Neuronal stem cell (in vitro differentiated cells): ENCODE measurements at regions not wholly inside any gene's neighbourhood (a gene's known extent, or its start where the extent isn't known, plus 50 kb on each side); places are given as distances from the start of the nearest gene placed in this dataset.
"Not testable (repeated sequence)": the region's sequence is repeated elsewhere in the genome, so short reads cannot be mapped to it uniquely, and the experiment has no call there.

ENCODE experiments used
- DNase-seq: peaks from one replicate; pipeline ENCODE4 v3.0.0-alpha.2; 2013; ENCODE audit warnings: low spot score
- H2AFZ ChIP-seq: one replicate; pipeline ENCODE4 v1.6.1; 2013; ENCODE audit warnings: mild to moderate bottlenecking, low read length, inconsistent platforms
- H2AK5ac ChIP-seq: 2 replicates; pipeline ENCODE4 v1.6.1; 2013; ENCODE audit warnings: low read depth, mild to moderate bottlenecking, inconsistent platforms, low read length, moderate library complexity, mixed read lengths
- H2BK120ac ChIP-seq: 2 replicates; pipeline ENCODE4 v1.6.1; 2013; ENCODE audit warnings: low read depth, mild to moderate bottlenecking, inconsistent platforms, low read length, moderate library complexity, mixed read lengths
- H2BK12ac ChIP-seq: one replicate; pipeline ENCODE4 v1.6.1; 2013; ENCODE audit warnings: low read length, inconsistent platforms
- H2BK15ac ChIP-seq: 2 replicates; pipeline ENCODE4 v1.6.1; 2013; ENCODE audit warnings: mild to moderate bottlenecking, low read length, inconsistent platforms, mixed read lengths
- H2BK5ac ChIP-seq: one replicate; pipeline ENCODE4 v1.6.1; 2013; ENCODE audit warnings: inconsistent platforms, mild to moderate bottlenecking, low read length, moderate library complexity
- H3K14ac ChIP-seq: one replicate; pipeline ENCODE4 v1.6.1; 2013; ENCODE audit warnings: low read length, inconsistent platforms
- H3K18ac ChIP-seq: 2 replicates; pipeline ENCODE4 v1.6.1; 2013; ENCODE audit warnings: low read length, inconsistent platforms
- H3K23ac ChIP-seq: 2 replicates; pipeline ENCODE4 v1.6.1; 2013; ENCODE audit warnings: low read depth, mild to moderate bottlenecking, mixed read lengths, low read length, inconsistent platforms; ENCODE audit not compliant: poor library complexity
- H3K27ac ChIP-seq: replicated peaks from 3 replicates; pipeline ENCODE4 v1.5.1; 2013; ENCODE audit warnings: low read length, inconsistent platforms
- H3K27me3 ChIP-seq, 3 experiments: 2 replicates each; pipeline ENCODE4 v1.6.1; 2013; ENCODE audit warnings: low read length in 3 of 3, mild to moderate bottlenecking in 2 of 3, inconsistent platforms in 1 of 3, low read depth in 1 of 3, mixed read lengths in 1 of 3, moderate library complexity in 1 of 3; ENCODE audit not compliant: control insufficient read depth in 3 of 3, insufficient read depth in 3 of 3
- H3K36me3 ChIP-seq, 2 donors: replicated peaks in 1 of 2; 2 replicates each; pipeline ENCODE4 v1.6.1; 2013; ENCODE audit warnings: low read length in 2 of 2; ENCODE audit not compliant: control insufficient read depth in 2 of 2, insufficient read depth in 2 of 2
- H3K4ac ChIP-seq: 2 replicates; pipeline ENCODE4 v1.6.1; 2013; ENCODE audit warnings: inconsistent platforms, mild to moderate bottlenecking, low read length, moderate library complexity
- H3K4me1 ChIP-seq, 2 donors: 1 replicate in 1 of 2; 2 replicates in 1 of 2; pipeline ENCODE4 v1.6.1; 2013; ENCODE audit warnings: low read length in 2 of 2, low read depth in 1 of 2; ENCODE audit not compliant: control insufficient read depth in 2 of 2, insufficient read depth in 1 of 2
- H3K4me2 ChIP-seq: one replicate; pipeline ENCODE4 v1.6.1; 2013; ENCODE audit warnings: mild to moderate bottlenecking, low read length, inconsistent platforms; ENCODE audit not compliant: insufficient read depth, poor library complexity, severe bottlenecking
- H3K4me3 ChIP-seq, 2 donors: 2 replicates each; pipeline ENCODE4 v1.5.1; 2013; ENCODE audit warnings: low read length in 2 of 2, mild to moderate bottlenecking in 2 of 2, inconsistent platforms in 1 of 2, moderate library complexity in 1 of 2
- H3K79me1 ChIP-seq: one replicate; pipeline ENCODE4 v1.6.1; 2013; ENCODE audit warnings: low read depth, mild to moderate bottlenecking, inconsistent platforms, low read length, moderate library complexity
- H3K9ac ChIP-seq: one replicate; pipeline ENCODE4 v1.6.1; 2013; ENCODE audit warnings: mild to moderate bottlenecking, low read depth, low read length, inconsistent platforms; ENCODE audit not compliant: poor library complexity
- H3K9me3 ChIP-seq, 2 donors: replicated peaks in 1 of 2; 2 replicates each; pipeline versions ENCODE3 to v1.6.1; 2013; ENCODE audit warnings: low read length in 2 of 2, mild to moderate bottlenecking in 2 of 2, inconsistent platforms in 1 of 2, low read depth in 1 of 2, mixed read lengths in 1 of 2, moderate library complexity in 1 of 2; ENCODE audit not compliant: control insufficient read depth in 2 of 2, insufficient read depth in 1 of 2
- H4K8ac ChIP-seq: one replicate; pipeline ENCODE4 v1.6.1; 2013; ENCODE audit warnings: low read depth, mild to moderate bottlenecking, inconsistent platforms, low read length, moderate library complexity
- H4K91ac ChIP-seq: one replicate; pipeline ENCODE4 v1.6.1; 2013; ENCODE audit warnings: low read length, low read depth, mild to moderate bottlenecking, inconsistent platforms; ENCODE audit not compliant: poor library complexity
- WGBS, 2 donors: extraction: QIAGEN DNeasy Blood & Tissue Kit; methylation state at CpG; one replicate each; pipeline ENCODE4 v1.1.7; 2013; ENCODE audit warnings: missing lambda C conversion rate in 2 of 2, mixed read lengths in 1 of 2; ENCODE audit not compliant: insufficient read length in 2 of 2, insufficient replicate concordance in 1 of 2; ENCODE audit errors: extremely low coverage in 2 of 2; 5-methylcytosine and 5-hydroxymethylcytosine counted together

DNA sequence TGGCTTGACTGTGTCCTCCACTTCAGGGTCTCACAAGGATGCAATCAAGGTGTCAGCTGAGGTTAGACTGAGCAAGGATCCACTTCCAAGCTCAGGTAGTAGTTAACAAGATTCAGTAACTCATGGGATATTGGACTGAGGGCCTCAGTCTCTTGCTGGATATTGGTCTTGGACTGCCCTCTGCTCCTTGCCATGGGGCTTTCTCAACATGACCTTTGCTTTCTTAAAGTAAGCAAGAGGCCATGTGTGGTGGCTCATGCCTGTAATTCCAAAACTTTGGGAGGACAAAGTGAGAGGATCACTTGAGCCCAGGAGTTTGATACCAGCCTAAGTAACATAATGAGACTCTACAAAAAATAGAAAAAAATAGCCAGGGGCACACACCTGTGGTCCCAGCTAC lies 231.3 kb upstream of the AMIGO2 start:
- Histone ChIP-seq H2AFZ (no peak overlapping the region), H3K4me2 (no peak overlapping the region), H3K4me3 (no peak overlapping the region), H3K36me3 (no peaks in the 10 kb centered on the region), H4K8ac (no peak overlapping the region), H3K18ac (no peak overlapping the region), H3K14ac (no peak overlapping the region), H3K4me1 (no peaks in the 10 kb centered on the region), H3K4ac (no peak overlapping the region), H3K9me3 (no peaks in the 10 kb centered on the region), H3K27ac (no peak overlapping the region), H2BK120ac (no peak overlapping the region), H3K27me3 (no peaks in the 10 kb centered on the region), H4K91ac (no peak overlapping the region), H2BK15ac (no peak overlapping the region), H2BK12ac (no peak overlapping the region), H3K9ac (no peak overlapping the region), H2BK5ac (no peak overlapping the region), H3K23ac (no peak overlapping the region), H2AK5ac (no peak overlapping the region), H3K79me1 (no peaks in the 10 kb centered on the region)
- no peak for DNase-seq

DNA sequence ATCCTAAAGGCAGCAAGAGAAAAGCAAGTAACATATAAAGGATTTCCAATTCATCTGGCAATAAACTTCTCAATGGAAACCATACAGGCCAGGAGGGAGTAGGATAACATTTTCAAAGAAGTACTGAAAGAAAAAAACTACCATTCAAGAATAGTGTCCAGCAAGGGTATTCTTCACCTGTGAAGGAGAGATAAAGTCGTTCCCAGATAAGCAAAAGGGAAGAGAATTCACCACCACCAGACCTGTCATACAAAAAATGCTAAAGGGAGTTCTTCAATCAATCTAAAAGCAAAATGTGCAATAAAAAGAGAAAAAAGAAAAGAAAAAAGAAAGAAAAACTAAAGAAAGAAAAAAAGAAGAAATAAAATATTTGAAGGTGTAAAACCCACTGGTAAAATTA lies 228.9 kb upstream of the AMIGO2 start:
- Histone ChIP-seq H3K79me1 (no peaks in the 10 kb centered on the region), H2AK5ac (no peak overlapping the region), H4K8ac (no peak overlapping the region), H3K4me1 (no peaks in the 10 kb centered on the region), H3K14ac (no peak overlapping the region), H2AFZ (no peak overlapping the region), H2BK12ac (no peak overlapping the region), H3K4ac (no peak overlapping the region), H2BK5ac (no peak overlapping the region), H3K18ac (no peak overlapping the region), H2BK120ac (no peak overlapping the region), H3K27ac (no peak overlapping the region), H3K23ac (no peak overlapping the region), H2BK15ac (no peak overlapping the region), H3K4me2 (no peak overlapping the region), H3K4me3 (no peak overlapping the region), H4K91ac (no peak overlapping the region), H3K36me3 (no peaks in the 10 kb centered on the region), H3K9ac (no peak overlapping the region), H3K27me3 (no peaks in the 10 kb centered on the region), H3K9me3 (no peaks in the 10 kb centered on the region)
- no CpG with 5 or more reads among the region's 1 CpG for WGBS, 2 donors
- no peak for DNase-seq

DNA sequence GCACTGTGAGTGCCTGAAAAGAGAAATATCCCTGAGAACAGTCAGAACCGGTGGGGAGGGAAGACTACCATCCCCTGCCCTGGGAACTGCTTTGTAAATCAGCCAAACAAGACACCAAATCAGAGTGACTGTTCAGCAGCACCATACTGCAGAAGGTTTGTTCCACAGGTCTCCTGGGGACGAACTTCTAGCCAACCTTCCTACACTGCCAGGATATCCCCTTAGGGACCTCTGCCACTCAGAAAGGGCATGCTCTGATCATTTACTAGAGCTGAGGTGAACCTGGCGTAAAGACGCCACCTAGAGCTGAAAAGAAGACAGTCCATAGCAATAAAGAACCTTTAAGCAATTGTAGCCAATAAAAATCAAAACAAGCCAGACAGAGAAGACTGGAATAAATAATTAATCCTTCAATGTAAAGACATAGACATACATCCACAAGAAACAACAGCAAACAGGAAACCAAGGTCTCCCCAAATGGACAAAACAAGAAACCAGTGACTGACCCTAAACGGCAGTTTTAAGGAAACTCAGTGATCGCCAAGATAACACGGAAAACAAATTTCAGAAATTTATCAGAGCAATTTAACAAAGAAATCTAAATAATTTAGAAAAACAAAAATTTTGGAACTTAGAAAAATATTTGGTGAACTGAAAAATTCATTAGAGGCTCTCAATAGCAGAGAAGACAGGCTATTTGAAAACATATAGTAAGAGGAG lies 228.1 kb upstream of the AMIGO2 start:
- H4K8ac ChIP-seq = no peak overlapping the region
- WGBS, 2 donors = no CpG with 5 or more reads among the region's 7 CpGs
- no peak overlapping the region for H2BK5ac ChIP-seq
- DNase-seq = peak; percentile 11
- H3K9ac ChIP-seq = no peak overlapping the region
- H3K4ac ChIP-seq = no peak overlapping the region
- no peak overlapping the region for H2AFZ ChIP-seq
- no peaks in the 10 kb centered on the region for H3K9me3 ChIP-seq
- no peaks in the 10 kb centered on the region for H3K79me1 ChIP-seq
- H3K27me3 ChIP-seq = no peaks in the 10 kb centered on the region
- H2BK12ac ChIP-seq = no peak overlapping the region
- H3K18ac ChIP-seq = no peak overlapping the region
- no peak overlapping the region for H3K4me3 ChIP-seq
- no peak overlapping the region for H3K14ac ChIP-seq
- H3K27ac ChIP-seq = no peak overlapping the region
- no peak overlapping the region for H3K4me2 ChIP-seq
- H3K36me3 ChIP-seq = no peaks in the 10 kb centered on the region
- no peak overlapping the region for H2BK15ac ChIP-seq
- no peak overlapping the region for H2AK5ac ChIP-seq
- no peak overlapping the region for H2BK120ac ChIP-seq
- no peak overlapping the region for H4K91ac ChIP-seq
- H3K4me1 ChIP-seq = no peaks in the 10 kb centered on the region
- no peak overlapping the region for H3K23ac ChIP-seq

DNA sequence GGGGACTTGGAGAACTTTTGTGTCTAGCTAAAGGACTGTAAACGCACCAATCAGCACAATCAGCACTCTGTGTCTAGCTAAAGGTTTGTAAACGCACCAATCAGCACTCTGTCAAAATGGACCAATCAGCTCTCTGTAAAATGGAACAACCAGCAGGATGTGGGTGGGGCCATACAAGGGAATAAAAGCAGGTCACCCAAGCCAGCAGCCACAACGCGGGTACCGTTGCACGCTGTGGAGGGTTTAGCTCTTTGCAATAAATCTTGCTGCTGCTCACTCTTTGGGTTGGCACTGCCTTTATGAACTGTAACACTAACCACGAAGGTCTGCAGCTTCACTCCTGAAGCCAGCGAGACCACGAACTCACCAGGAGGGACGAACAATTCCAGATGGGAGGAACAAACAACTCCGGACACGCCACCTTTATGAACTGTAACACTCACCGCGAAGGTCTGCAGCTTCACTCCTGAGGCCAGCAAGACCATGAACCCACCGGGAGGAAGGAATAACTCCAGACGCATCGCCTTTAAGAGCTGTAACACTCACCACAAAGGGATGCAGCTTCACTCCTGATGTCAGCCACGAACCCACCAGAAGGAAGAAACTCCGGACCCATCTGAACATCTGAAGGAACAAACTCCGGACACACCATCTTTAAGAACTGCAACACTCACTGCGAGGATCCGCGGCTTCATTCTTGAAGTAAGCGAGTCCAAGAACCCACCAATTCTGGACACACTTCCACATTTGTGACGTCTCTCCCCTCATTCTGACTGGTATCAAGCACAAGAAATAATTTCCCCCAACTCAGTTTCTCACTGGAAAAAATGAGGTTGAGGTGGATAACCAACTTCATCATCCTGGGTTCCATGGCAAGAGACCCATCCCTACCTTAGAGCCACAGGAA lies 227.3 kb upstream of the AMIGO2 start:
- H3K79me1 ChIP-seq, DNase-seq, H2BK15ac ChIP-seq, H2AFZ ChIP-seq, H3K18ac ChIP-seq, H2AK5ac ChIP-seq, H3K23ac ChIP-seq, H3K27me3 ChIP-seq, H2BK12ac ChIP-seq, H2BK5ac ChIP-seq, H3K4me2 ChIP-seq, H3K9ac ChIP-seq, H3K36me3 ChIP-seq, H3K4me3 ChIP-seq, H4K8ac ChIP-seq, H3K4me1 ChIP-seq, H3K4ac ChIP-seq, H3K27ac ChIP-seq, H3K9me3 ChIP-seq, H4K91ac ChIP-seq, H3K14ac ChIP-seq, H2BK120ac ChIP-seq: not testable (repeated sequence)
- WGBS, 2 donors = no CpG with 5 or more reads among the region's 25 CpGs
